IMR-90 (cell line): ENCODE measurements at regions not wholly inside any gene's neighbourhood (a gene's known extent, or its start where the extent isn't known, plus 50 kb on each side); places are given as distances from the start of the nearest gene placed in this dataset.

Source experiments
- TF ChIP-seq, protein P1 (sequence below): conservative IDR thresholded peaks from 2 replicates; pipeline ENCODE4 v1.5.1; 2012; ENCODE audit warnings: mild to moderate bottlenecking, low read depth, low read length, improper control_type of control experiment

DNA sequence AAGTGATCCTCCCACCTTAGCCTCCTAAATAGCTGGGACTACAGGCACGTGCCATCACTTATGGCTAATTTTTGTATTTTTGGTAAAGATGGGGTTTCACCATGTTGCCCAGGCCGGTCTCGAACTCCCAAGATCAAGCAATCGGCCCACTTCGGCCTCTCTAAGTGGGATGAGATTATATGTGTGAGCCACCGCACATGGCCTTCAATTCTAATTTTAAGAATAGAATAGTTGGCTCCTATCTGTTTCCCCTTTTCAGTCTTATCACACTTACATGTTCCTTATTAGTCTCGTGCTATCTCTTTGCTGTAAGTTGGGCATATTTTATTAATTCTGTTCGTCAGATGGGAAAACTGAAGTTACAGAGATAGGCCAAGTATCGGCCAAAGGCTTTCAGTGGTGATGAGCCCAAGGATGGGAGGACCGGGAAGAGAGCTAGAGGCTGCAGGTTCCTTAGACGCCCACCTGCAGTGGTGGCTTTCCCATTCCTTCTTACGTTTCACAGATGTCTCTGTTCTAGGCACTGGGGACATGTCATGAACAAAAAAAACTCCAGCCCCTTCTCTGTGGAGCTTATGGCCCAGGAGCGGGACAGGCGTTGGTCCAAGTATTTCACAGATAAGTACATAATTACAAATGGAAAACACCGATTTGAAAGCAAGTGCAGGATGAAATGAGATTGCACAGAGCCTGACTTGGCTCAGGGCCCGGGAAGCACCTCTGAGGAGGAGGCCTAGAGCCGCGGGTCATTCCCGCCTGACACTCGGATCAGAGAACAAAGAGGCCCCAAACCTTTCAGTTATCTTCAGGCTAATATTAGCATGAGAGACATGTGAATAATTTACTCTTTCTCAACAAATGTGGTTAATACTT, 91.1 kb upstream of the KLF13 start (continued):
- TF ChIP-seq, protein P1, sequence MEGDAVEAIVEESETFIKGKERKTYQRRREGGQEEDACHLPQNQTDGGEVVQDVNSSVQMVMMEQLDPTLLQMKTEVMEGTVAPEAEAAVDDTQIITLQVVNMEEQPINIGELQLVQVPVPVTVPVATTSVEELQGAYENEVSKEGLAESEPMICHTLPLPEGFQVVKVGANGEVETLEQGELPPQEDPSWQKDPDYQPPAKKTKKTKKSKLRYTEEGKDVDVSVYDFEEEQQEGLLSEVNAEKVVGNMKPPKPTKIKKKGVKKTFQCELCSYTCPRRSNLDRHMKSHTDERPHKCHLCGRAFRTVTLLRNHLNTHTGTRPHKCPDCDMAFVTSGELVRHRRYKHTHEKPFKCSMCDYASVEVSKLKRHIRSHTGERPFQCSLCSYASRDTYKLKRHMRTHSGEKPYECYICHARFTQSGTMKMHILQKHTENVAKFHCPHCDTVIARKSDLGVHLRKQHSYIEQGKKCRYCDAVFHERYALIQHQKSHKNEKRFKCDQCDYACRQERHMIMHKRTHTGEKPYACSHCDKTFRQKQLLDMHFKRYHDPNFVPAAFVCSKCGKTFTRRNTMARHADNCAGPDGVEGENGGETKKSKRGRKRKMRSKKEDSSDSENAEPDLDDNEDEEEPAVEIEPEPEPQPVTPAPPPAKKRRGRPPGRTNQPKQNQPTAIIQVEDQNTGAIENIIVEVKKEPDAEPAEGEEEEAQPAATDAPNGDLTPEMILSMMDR, result no peak
